ENCODE measurements at regions not wholly inside any gene's neighbourhood (a gene's known extent, or its start where the extent isn't known, plus 50 kb on each side); places are given as distances from the start of the nearest gene placed in this dataset.

DNA sequence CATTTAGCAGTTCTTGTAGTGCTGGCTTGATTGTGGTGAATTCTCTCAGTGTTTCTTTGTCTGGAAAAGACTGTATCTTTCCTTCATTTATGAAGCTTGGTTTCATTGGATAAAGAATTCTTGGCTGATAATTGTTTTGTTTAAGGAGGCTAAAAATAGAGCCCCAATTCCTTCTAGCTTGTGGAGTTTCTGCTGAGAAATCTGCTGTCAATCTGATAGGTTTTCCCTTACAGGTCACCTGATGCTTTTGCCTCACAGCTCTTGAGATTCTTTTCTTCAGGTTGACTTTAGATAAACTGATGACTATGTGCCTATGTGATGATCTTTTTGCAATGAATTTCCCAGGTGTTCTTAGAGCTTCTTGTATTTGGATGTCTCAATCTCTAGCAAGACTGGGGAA, 1508.5 kb upstream of the FLRT2 start:
- no peak overlapping the region for H3K4me3 ChIP-seq (ENCODE audit: low read depth, low read length)
- no peak for DNase-seq (ENCODE audit: low read depth)
- TF ChIP-seq CTCF (IDR thresholded peaks at IDR 0.05; ENCODE audit: low read depth, low read length) (no peak), POLR2A (IDR thresholded peaks at IDR 0.05; ENCODE audit: extremely low read depth, insufficient read length) (no peak), MAX (IDR thresholded peaks at IDR 0.05; ENCODE audit: low read depth, low read length) (no peak), MYC (IDR thresholded peaks at IDR 0.05; ENCODE audit: low read depth, low read length) (no peak)

GRCh38 chr14:84024231-84024820, 1505.6 kb upstream of the FLRT2 start:
- no peak for DNase-seq (ENCODE audit: low read depth)
- H3K4me3 ChIP-seq (ENCODE audit: low read depth, low read length) = no peak overlapping the region
- TF ChIP-seq CTCF (IDR thresholded peaks at IDR 0.05; ENCODE audit: low read depth, low read length) (no peak), POLR2A (IDR thresholded peaks at IDR 0.05; ENCODE audit: extremely low read depth, insufficient read length) (no peak), MAX (IDR thresholded peaks at IDR 0.05; ENCODE audit: low read depth, low read length) (no peak), MYC (IDR thresholded peaks at IDR 0.05; ENCODE audit: low read depth, low read length) (no peak)

DNA sequence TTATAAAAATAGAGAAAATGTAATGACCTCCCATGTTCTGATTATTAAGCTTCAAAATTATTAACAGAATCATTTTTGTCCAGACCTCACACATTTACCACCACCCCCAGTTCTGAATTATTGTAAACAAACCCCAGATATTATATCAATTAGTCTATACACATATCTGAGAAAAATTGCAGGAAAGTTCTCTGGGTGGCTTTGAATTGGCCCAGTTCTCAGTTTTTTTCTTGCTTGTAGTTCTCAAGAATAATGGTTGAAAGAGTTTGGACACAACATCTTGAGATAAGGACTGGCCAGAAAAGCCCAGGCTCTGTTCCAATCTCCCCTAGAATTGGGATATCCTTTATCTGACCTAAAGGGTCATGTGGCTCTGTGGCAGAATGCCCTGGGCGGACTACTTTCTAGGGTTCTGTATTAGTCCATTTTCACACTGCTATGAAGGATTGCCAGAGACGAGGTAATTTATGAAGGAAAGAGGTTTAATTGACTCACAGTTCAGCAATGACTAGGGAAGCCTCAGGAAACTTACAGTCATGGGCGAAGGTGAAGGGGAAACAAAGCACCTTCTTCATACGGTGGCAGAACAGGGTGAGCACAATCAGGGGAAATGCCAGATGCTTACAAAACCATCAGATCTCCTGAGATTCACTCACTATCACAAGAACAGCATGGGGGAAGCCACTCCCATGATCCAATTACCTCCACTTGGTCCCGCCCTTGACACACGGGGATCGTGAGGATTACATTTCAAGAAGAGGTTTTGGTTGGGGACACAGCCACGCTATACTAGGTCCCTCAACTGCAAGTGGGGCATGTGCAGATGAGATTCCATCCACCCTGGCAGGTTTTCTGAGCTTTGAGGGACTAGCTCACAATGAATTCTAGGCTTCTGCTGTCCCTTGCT, 1504.6 kb upstream of the FLRT2 start:
- no peak for TF ChIP-seq MAX (IDR thresholded peaks at IDR 0.05; ENCODE audit: low read depth, low read length)
- no peak for TF ChIP-seq MYC (IDR thresholded peaks at IDR 0.05; ENCODE audit: low read depth, low read length)
- TF ChIP-seq POLR2A (IDR thresholded peaks at IDR 0.05; ENCODE audit: extremely low read depth, insufficient read length) = no peak
- TF ChIP-seq CTCF (IDR thresholded peaks at IDR 0.05; ENCODE audit: low read depth, low read length) = no peak
- no peak for DNase-seq (ENCODE audit: low read depth)

DNA sequence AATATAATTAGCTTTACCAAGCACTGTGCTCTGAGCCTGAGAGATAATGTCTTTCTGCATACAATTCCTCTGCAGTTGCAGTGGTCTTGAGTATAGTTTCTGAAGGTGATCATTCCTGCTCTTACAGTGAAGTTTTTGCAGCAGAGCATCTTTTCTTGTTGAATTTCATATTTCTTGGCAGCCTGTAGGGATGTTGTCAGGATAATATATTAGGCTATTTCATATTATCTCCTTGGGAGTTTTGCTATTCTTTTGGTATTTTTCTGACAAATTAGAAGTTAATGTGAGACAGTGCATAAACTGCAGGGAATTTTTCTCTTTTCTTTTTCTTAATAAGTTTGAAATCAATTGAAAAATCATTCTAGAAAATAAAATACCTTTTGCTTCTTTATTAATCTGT, 1502.6 kb upstream of the FLRT2 start:
- H3K4me3 ChIP-seq (ENCODE audit: low read depth, low read length) = no peak overlapping the region
- DNase-seq (ENCODE audit: low read depth) = no peak
- no peak for TF ChIP-seq MAX (IDR thresholded peaks at IDR 0.05; ENCODE audit: low read depth, low read length)
- TF ChIP-seq MYC (IDR thresholded peaks at IDR 0.05; ENCODE audit: low read depth, low read length) = no peak
- TF ChIP-seq CTCF (IDR thresholded peaks at IDR 0.05; ENCODE audit: low read depth, low read length) = no peak
- no peak for TF ChIP-seq POLR2A (IDR thresholded peaks at IDR 0.05; ENCODE audit: extremely low read depth, insufficient read length)

More for the DNA sequence above, 1504.6 kb upstream of the FLRT2 start:
- H3K4me3 ChIP-seq (ENCODE audit: low read depth, low read length) = no peak overlapping the region

DNA sequence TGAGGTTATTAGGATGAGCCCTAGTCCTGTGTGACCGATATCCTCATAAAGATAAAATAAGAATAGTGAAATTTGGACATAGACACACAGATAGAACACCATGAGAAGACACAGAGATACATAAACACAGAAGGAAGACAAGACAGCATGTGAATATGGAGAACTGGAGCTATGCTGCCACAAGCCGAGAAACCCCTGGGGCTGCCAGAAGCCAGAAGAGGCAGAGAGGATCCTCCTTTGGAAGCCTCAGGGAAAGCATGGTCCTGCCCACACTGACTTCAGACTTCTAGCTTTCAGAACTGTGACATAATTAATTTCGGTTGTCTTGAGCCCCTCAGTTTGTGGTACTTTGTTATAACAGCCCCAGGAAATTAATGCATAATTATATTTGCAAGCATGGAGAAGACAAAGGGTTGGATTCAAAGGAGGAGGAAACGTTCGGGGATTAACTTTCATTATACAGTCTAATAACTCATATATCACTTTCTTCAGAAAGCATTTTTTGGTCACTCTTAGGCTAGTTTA, 1501.8 kb upstream of the FLRT2 start:
- no peak overlapping the region for H3K4me3 ChIP-seq (ENCODE audit: low read depth, low read length)
- TF ChIP-seq MYC (IDR thresholded peaks at IDR 0.05; ENCODE audit: low read depth, low read length) = no peak
- no peak for TF ChIP-seq POLR2A (IDR thresholded peaks at IDR 0.05; ENCODE audit: extremely low read depth, insufficient read length)
- TF ChIP-seq CTCF (IDR thresholded peaks at IDR 0.05; ENCODE audit: low read depth, low read length) = no peak
- no peak for TF ChIP-seq MAX (IDR thresholded peaks at IDR 0.05; ENCODE audit: low read depth, low read length)
- no peak for DNase-seq (ENCODE audit: low read depth)

Measured in NB4 (cell line).